Spinal cord (tissue), 9 donors: ENCODE measurements at regions not wholly inside any gene's neighbourhood (a gene's known extent, or its start where the extent isn't known, plus 50 kb on each side); places are given as distances from the start of the nearest gene placed in this dataset.
"Not testable (repeated sequence)": the region's sequence is repeated elsewhere in the genome, so short reads cannot be mapped to it uniquely, and the experiment has no call there.

Experiments
- DNase-seq, 6 donors: peaks; one replicate each; pipeline versions ENCODE4 v3.0.0 to v3.0.0-alpha.2; 2013 to 2015; ENCODE audit warnings: low spot score in 6 of 6, low read depth in 4 of 6
- H3K27ac ChIP-seq: one replicate; pipeline ENCODE4 v1.5.1; 2013; ENCODE audit warnings: low read depth, low read length, control low read depth
- H3K27me3 ChIP-seq: one replicate; pipeline ENCODE4 v1.6.1; 2013; ENCODE audit warnings: low read length; ENCODE audit not compliant: control insufficient read depth, insufficient read depth
- H3K36me3 ChIP-seq: one replicate; pipeline ENCODE4 v1.6.1; 2013; ENCODE audit warnings: low read length; ENCODE audit not compliant: control insufficient read depth, insufficient read depth
- H3K4me1 ChIP-seq: one replicate; pipeline ENCODE4 v1.6.1; 2013; ENCODE audit warnings: low read length; ENCODE audit not compliant: control insufficient read depth, insufficient read depth
- H3K4me3 ChIP-seq: one replicate; pipeline ENCODE4 v1.5.1; 2013; ENCODE audit warnings: low read depth, low read length, control low read depth
- H3K9me3 ChIP-seq: one replicate; pipeline ENCODE4 v1.6.1; 2013; ENCODE audit warnings: low read length; ENCODE audit not compliant: control insufficient read depth, insufficient read depth
- WGBS: methylation state at CpG from one replicate; pipeline ENCODE4 v1.1.5; 2013; ENCODE audit warnings: missing lambda C conversion rate; ENCODE audit not compliant: insufficient coverage; 5-methylcytosine and 5-hydroxymethylcytosine counted together
- donor health status: healthy.

- H3K4me3 ChIP-seq, H3K36me3 ChIP-seq, H3K9me3 ChIP-seq, H3K27ac ChIP-seq, H3K27me3 ChIP-seq, H3K4me1 ChIP-seq, DNase-seq: not testable (repeated sequence)
- WGBS, result no CpG with 5 or more reads among the region's 1 CpG
Measured at GRCh38 chr5:21336478-21336877, 1348.5 kb upstream of the CDH18 start.

GRCh38 chr5:21315376-21315775 is 1327.4 kb upstream of the CDH18 start:
- H3K4me3 ChIP-seq, DNase-seq, H3K4me1 ChIP-seq, H3K27me3 ChIP-seq, H3K9me3 ChIP-seq, H3K27ac ChIP-seq, H3K36me3 ChIP-seq: not testable (repeated sequence)
- 94% methylated on average over 2 of the region's 3 CpGs for WGBS

GRCh38 chr5:21301205-21301604 is 1313.2 kb upstream of the CDH18 start:
- not testable (repeated sequence) for H3K27ac ChIP-seq, H3K4me3 ChIP-seq, H3K4me1 ChIP-seq, H3K27me3 ChIP-seq, H3K36me3 ChIP-seq, H3K9me3 ChIP-seq, DNase-seq

- peak in 1 of 6 donors; percentile 22 for DNase-seq
- not testable (repeated sequence) for H3K9me3 ChIP-seq, H3K4me3 ChIP-seq, H3K27me3 ChIP-seq, H3K4me1 ChIP-seq, H3K27ac ChIP-seq, H3K36me3 ChIP-seq
- 0% methylated on average over 1 of the region's 2 CpGs for WGBS
Measured at GRCh38 chr5:21274361-21274760, 1286.4 kb upstream of the CDH18 start.

GRCh38 chr5:21263361-21263760 is 1275.4 kb upstream of the CDH18 start:
- no peak for DNase-seq
- WGBS, result no CpG with 5 or more reads among the region's 2 CpGs
- Histone ChIP-seq H3K36me3 (no peaks in the 10 kb centered on the region), H3K27ac (no peak overlapping the region), H3K9me3 (no peaks in the 10 kb centered on the region), H3K4me1 (no peaks in the 10 kb centered on the region), H3K4me3 (no peak overlapping the region), H3K27me3 (no peaks in the 10 kb centered on the region)

- no peak overlapping the region for H3K4me3 ChIP-seq
- H3K27ac ChIP-seq, result no peak overlapping the region
- no peaks in the 10 kb centered on the region for H3K4me1 ChIP-seq
- H3K9me3 ChIP-seq, result no peaks in the 10 kb centered on the region
- no peaks in the 10 kb centered on the region for H3K36me3 ChIP-seq
- no peaks in the 10 kb centered on the region for H3K27me3 ChIP-seq
- WGBS, result 80% methylated on average over 2 of the region's 3 CpGs
- peak in 2 of 6 donors; percentile 3 to 10 for DNase-seq
Measured at GRCh38 chr5:21254161-21254560, 1266.2 kb upstream of the CDH18 start.

- no peak overlapping the region for H3K27ac ChIP-seq
- 67% methylated on average over 3 of the region's 3 CpGs for WGBS
- no peaks in the 10 kb centered on the region for H3K36me3 ChIP-seq
- no peaks in the 10 kb centered on the region for H3K4me1 ChIP-seq
- H3K9me3 ChIP-seq, result no peaks in the 10 kb centered on the region
- DNase-seq, result no peak
- H3K27me3 ChIP-seq, result no peaks in the 10 kb centered on the region
- H3K4me3 ChIP-seq, result no peak overlapping the region
Measured at GRCh38 chr5:21244982-21245381, 1257.0 kb upstream of the CDH18 start.

- H3K9me3 ChIP-seq, result no peaks in the 10 kb centered on the region
- DNase-seq, result no peak
- no peaks in the 10 kb centered on the region for H3K4me1 ChIP-seq
- H3K27me3 ChIP-seq, result no peaks in the 10 kb centered on the region
- H3K4me3 ChIP-seq, result no peak overlapping the region
- no CpG with 5 or more reads among the region's 4 CpGs for WGBS
- no peaks in the 10 kb centered on the region for H3K36me3 ChIP-seq
- H3K27ac ChIP-seq, result no peak overlapping the region
Measured at GRCh38 chr5:21238786-21239185, 1250.8 kb upstream of the CDH18 start.

- peak overlapping the region; percentile 22 for H3K27ac ChIP-seq
- no CpG with 5 or more reads among the region's 1 CpG for WGBS
- peak in 3 of 6 donors; percentile 11 to 83 (median 66) for DNase-seq
- H3K27me3 ChIP-seq, result no peaks in the 10 kb centered on the region
- H3K4me3 ChIP-seq, result no peak overlapping the region
- H3K4me1 ChIP-seq, result no peaks in the 10 kb centered on the region
- H3K36me3 ChIP-seq, result no peaks in the 10 kb centered on the region
- no peaks in the 10 kb centered on the region for H3K9me3 ChIP-seq
Measured at GRCh38 chr5:21237461-21237860, 1249.5 kb upstream of the CDH18 start.

- peak in 3 of 6 donors; percentile 6 to 72 (median 12) for DNase-seq
- Histone ChIP-seq H3K27ac (peak overlapping the region; percentile 22), H3K36me3 (no peaks in the 10 kb centered on the region), H3K27me3 (no peaks in the 10 kb centered on the region), H3K4me1 (no peaks in the 10 kb centered on the region), H3K9me3 (no peaks in the 10 kb centered on the region), H3K4me3 (no peak overlapping the region)
- no CpG with 5 or more reads among the region's 2 CpGs for WGBS
Measured at GRCh38 chr5:21236971-21237427, 1249.0 kb upstream of the CDH18 start.
